Gastrocnemius medialis (tissue), 2 donors: ENCODE measurements at regions not wholly inside any gene's neighbourhood (a gene's known extent, or its start where the extent isn't known, plus 50 kb on each side); places are given as distances from the start of the nearest gene placed in this dataset.

Experiments used
- microRNA counts, 2 donors: library from miRNA; unstranded; fragments of <30 nt; microRNA quantifications; one replicate each; lab custom pipeline; 2016
- microRNA-seq, 2 donors: library from miRNA; unstranded; fragments of <30 nt; microRNA quantifications; one replicate each; pipeline ENCODE4, GENCODE V29; 2016; ENCODE audit warnings: borderline replicate concordance in 2 of 2

MicroRNA genes in the stretch of these regions (microRNA counts, 767-probe panel; counts per million panel counts)
- microRNA hsa-miR-548g-3p (lab: Ali Mortazavi, UCI) = 356 to 448 counts per million in 2 donors

Small RNA genes in the stretch of these regions (microRNA-seq; reads per million reads assigned to microRNA genes)
- gene MIR548G = 0 reads per million in 2 donors
